ENCODE measurements at regions not wholly inside any gene's neighbourhood (a gene's known extent, or its start where the extent isn't known, plus 50 kb on each side); places are given as distances from the start of the nearest gene placed in this dataset.

GRCh38 chr11:127058524-127058923 is 58.0 kb upstream of the KIRREL3 start:
- DNase-seq (ENCODE audit: insufficient read length, low spot score), result no peak
- no peak for FAIRE-seq
- TF ChIP-seq POLR2A (IDR thresholded peaks at IDR 0.05; ENCODE audit: low read depth, low read length), result no peak
- no peak for TF ChIP-seq PAX5 (IDR thresholded peaks at IDR 0.05; ENCODE audit: insufficient read depth, low read length, severe bottlenecking)
- TF ChIP-seq SPI1 (IDR thresholded peaks at IDR 0.05; ENCODE audit: low read depth, low read length), result no peak
- no peak for TF ChIP-seq POLR2AphosphoS5 (IDR thresholded peaks at IDR 0.05; ENCODE audit: low read depth, low read length)
- TF ChIP-seq POU2F2 (IDR thresholded peaks at IDR 0.05; ENCODE audit: low read depth, low read length), result no peak
- no peak for TF ChIP-seq TAF1 (IDR thresholded peaks at IDR 0.05; ENCODE audit: low read depth, low read length)

DNA sequence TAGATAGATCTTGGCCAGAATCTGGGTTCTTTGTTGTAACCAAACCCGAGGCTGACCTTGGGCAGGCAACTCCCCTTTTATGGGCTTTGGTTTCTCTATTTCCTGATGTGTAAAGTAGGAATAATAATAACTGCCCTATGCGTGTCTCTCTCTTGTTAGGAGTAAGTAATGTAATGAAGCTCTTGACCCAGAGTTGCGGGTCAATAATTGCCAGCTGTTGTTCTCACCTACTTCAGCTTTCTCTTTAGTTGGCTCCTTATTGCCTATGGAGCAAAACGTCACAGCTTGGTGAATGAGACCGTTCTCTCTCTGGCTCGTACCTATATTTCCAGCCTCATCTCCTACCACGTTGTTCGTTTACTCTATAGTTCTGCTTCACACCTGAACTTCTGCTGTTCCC is 56.6 kb upstream of the KIRREL3 start:
- FAIRE-seq (no peak), DNase-seq (ENCODE audit: insufficient read length, low spot score) (no peak)
- TF ChIP-seq POLR2A (IDR thresholded peaks at IDR 0.05; ENCODE audit: low read depth, low read length), result no peak
- no peak for TF ChIP-seq PAX5 (IDR thresholded peaks at IDR 0.05; ENCODE audit: insufficient read depth, low read length, severe bottlenecking)
- TF ChIP-seq POU2F2 (IDR thresholded peaks at IDR 0.05; ENCODE audit: low read depth, low read length), result no peak
- no peak for TF ChIP-seq TAF1 (IDR thresholded peaks at IDR 0.05; ENCODE audit: low read depth, low read length)
- no peak for TF ChIP-seq POLR2AphosphoS5 (IDR thresholded peaks at IDR 0.05; ENCODE audit: low read depth, low read length)
- TF ChIP-seq SPI1 (IDR thresholded peaks at IDR 0.05; ENCODE audit: low read depth, low read length), result no peak

- DNase-seq (ENCODE audit: insufficient read length, low spot score), result no peak
- TF ChIP-seq TAF1 (IDR thresholded peaks at IDR 0.05; ENCODE audit: low read depth, low read length) (no peak), POLR2AphosphoS5 (IDR thresholded peaks at IDR 0.05; ENCODE audit: low read depth, low read length) (no peak), PAX5 (IDR thresholded peaks at IDR 0.05; ENCODE audit: insufficient read depth, low read length, severe bottlenecking) (no peak)
- no peak for FAIRE-seq
Measured at GRCh38 chr11:127056338-127056971, 55.9 kb upstream of the KIRREL3 start.

GRCh38 chr11:127055236-127055635 is 54.7 kb upstream of the KIRREL3 start:
- no peak for TF ChIP-seq POU2F2 (IDR thresholded peaks at IDR 0.05; ENCODE audit: low read depth, low read length)
- no peak for TF ChIP-seq POLR2AphosphoS5 (IDR thresholded peaks at IDR 0.05; ENCODE audit: low read depth, low read length)
- TF ChIP-seq POLR2A (IDR thresholded peaks at IDR 0.05; ENCODE audit: low read depth, low read length), result no peak
- TF ChIP-seq SPI1 (IDR thresholded peaks at IDR 0.05; ENCODE audit: low read depth, low read length), result no peak
- TF ChIP-seq TAF1 (IDR thresholded peaks at IDR 0.05; ENCODE audit: low read depth, low read length), result no peak
- no peak for TF ChIP-seq PAX5 (IDR thresholded peaks at IDR 0.05; ENCODE audit: insufficient read depth, low read length, severe bottlenecking)
- DNase-seq (ENCODE audit: insufficient read length, low spot score) (no peak), FAIRE-seq (no peak)

GRCh38 chr11:127054153-127054552 is 53.6 kb upstream of the KIRREL3 start:
- no peak for DNase-seq (ENCODE audit: insufficient read length, low spot score)
- TF ChIP-seq POLR2AphosphoS5 (IDR thresholded peaks at IDR 0.05; ENCODE audit: low read depth, low read length) (no peak), POU2F2 (IDR thresholded peaks at IDR 0.05; ENCODE audit: low read depth, low read length) (no peak), SPI1 (IDR thresholded peaks at IDR 0.05; ENCODE audit: low read depth, low read length) (no peak), TAF1 (IDR thresholded peaks at IDR 0.05; ENCODE audit: low read depth, low read length) (no peak), PAX5 (IDR thresholded peaks at IDR 0.05; ENCODE audit: insufficient read depth, low read length, severe bottlenecking) (no peak)
- no peak for FAIRE-seq

DNA sequence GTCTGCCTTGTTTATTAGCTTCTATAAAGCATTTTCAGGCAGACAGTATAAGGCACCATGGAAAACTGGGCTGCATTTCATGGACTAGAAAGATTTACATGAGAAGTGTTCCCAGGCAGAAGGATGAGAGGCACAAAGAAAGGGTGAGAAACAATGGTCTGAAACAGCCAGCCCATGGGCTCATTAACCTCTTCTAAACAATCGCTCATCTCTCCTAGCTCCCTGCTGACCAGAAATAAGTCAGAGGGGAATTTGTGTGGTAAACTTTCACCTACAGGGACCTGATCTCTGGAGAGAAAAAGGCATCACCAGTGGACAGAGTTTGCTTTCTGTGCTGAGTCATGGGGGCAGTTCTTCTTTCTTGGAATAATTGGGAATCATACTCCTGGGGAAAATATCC is 51.8 kb upstream of the KIRREL3 start:
- DNase-seq (ENCODE audit: insufficient read length, low spot score) (no peak), FAIRE-seq (no peak)
- TF ChIP-seq POLR2A (IDR thresholded peaks at IDR 0.05; ENCODE audit: low read depth, low read length), result no peak
- no peak for TF ChIP-seq POLR2AphosphoS5 (IDR thresholded peaks at IDR 0.05; ENCODE audit: low read depth, low read length)
- no peak for TF ChIP-seq PAX5 (IDR thresholded peaks at IDR 0.05; ENCODE audit: insufficient read depth, low read length, severe bottlenecking)
- no peak for TF ChIP-seq TAF1 (IDR thresholded peaks at IDR 0.05; ENCODE audit: low read depth, low read length)
- TF ChIP-seq SPI1 (IDR thresholded peaks at IDR 0.05; ENCODE audit: low read depth, low read length), result no peak
- no peak for TF ChIP-seq POU2F2 (IDR thresholded peaks at IDR 0.05; ENCODE audit: low read depth, low read length)

All from GM12891 (cell line).